CD8-positive, alpha-beta memory T cell (primary cell): ENCODE measurements at regions not wholly inside any gene's neighbourhood (a gene's known extent, or its start where the extent isn't known, plus 50 kb on each side); places are given as distances from the start of the nearest gene placed in this dataset.
A peak's percentile ranks its signal among the peaks of the same experiment; 100 is the strongest.

Experiments
- CTCF ChIA-PET: fragments of 350-600 bp; sonication (Branson Sonifier 250); formaldehyde crosslinking; loops from one replicate; lab custom pipeline; 2021; ENCODE audit warnings: antibody characterized with exemption; lab: Charles Lee
- POLR2A ChIA-PET: fragments of 350-600 bp; sonication (Branson Sonifier 250); formaldehyde crosslinking; loops from one replicate; lab custom pipeline; 2021; ENCODE audit warnings: antibody characterized with exemption; lab: Charles Lee
- DNase-seq, 5 donors: peaks; one replicate each; pipeline versions ENCODE4 v3.0.0 to v3.0.0-alpha.2; 2020 to 2022; ENCODE audit warnings: mixed read lengths in 1 of 5
- H3K27ac ChIP-seq: one replicate; pipeline ENCODE4 v1.7.0; 2013; ENCODE audit warnings: low read depth, mild to moderate bottlenecking, low read length, moderate library complexity
- H3K27me3 ChIP-seq: 2 replicates; pipeline ENCODE4 v1.7.0; 2013; ENCODE audit warnings: low read length, mild to moderate bottlenecking; ENCODE audit not compliant: insufficient read depth, poor library complexity, severe bottlenecking
- H3K36me3 ChIP-seq: 2 replicates; pipeline ENCODE4 v1.7.0; 2013; ENCODE audit warnings: mild to moderate bottlenecking, low read length, moderate library complexity; ENCODE audit not compliant: insufficient read depth
- H3K4me1 ChIP-seq: 2 replicates; pipeline ENCODE4 v1.7.0; 2013; ENCODE audit warnings: mild to moderate bottlenecking, low read length, moderate library complexity; ENCODE audit not compliant: insufficient read depth
- H3K4me3 ChIP-seq: 2 replicates; pipeline ENCODE4 v1.7.0; 2013; ENCODE audit warnings: mild to moderate bottlenecking, low read length
- H3K9me3 ChIP-seq: 2 replicates; pipeline ENCODE4 v1.7.0; 2013; ENCODE audit warnings: mild to moderate bottlenecking, low read length
- H3K27ac Mint-ChIP-seq, 8 donors: one replicate each; pipeline ENCODE4 v1.8.0; 2020 to 2021; ENCODE audit warnings: mixed read lengths in 8 of 8, mild to moderate bottlenecking in 6 of 8, inconsistent platforms in 3 of 8, moderate library complexity in 3 of 8
- H3K27me3 Mint-ChIP-seq, 2 donors: one replicate each; pipeline ENCODE4 v1.8.0; 2020 to 2021; ENCODE audit warnings: mixed read lengths in 2 of 2, mild to moderate bottlenecking in 1 of 2, moderate library complexity in 1 of 2
- H3K36me3 Mint-ChIP-seq, 3 donors: one replicate each; pipeline ENCODE4 v1.8.0; 2020 to 2021; ENCODE audit warnings: mixed read lengths in 3 of 3, inconsistent platforms in 1 of 3, mild to moderate bottlenecking in 1 of 3
- H3K4me1 Mint-ChIP-seq, 3 donors: one replicate each; pipeline ENCODE4 v1.8.0; 2020 to 2021; ENCODE audit warnings: mixed read lengths in 3 of 3, inconsistent platforms in 1 of 3, mild to moderate bottlenecking in 1 of 3
- H3K4me3 Mint-ChIP-seq, 7 donors: one replicate each; pipeline ENCODE4 v1.8.0; 2020 to 2021; ENCODE audit warnings: mixed read lengths in 7 of 7, mild to moderate bottlenecking in 6 of 7, moderate library complexity in 4 of 7, inconsistent platforms in 2 of 7
- H3K9me3 Mint-ChIP-seq, 5 donors: one replicate each; pipeline ENCODE4 v1.8.0; 2020 to 2022; ENCODE audit warnings: mixed read lengths in 5 of 5, mild to moderate bottlenecking in 3 of 5, moderate library complexity in 2 of 5, inconsistent platforms in 1 of 5

DNA sequence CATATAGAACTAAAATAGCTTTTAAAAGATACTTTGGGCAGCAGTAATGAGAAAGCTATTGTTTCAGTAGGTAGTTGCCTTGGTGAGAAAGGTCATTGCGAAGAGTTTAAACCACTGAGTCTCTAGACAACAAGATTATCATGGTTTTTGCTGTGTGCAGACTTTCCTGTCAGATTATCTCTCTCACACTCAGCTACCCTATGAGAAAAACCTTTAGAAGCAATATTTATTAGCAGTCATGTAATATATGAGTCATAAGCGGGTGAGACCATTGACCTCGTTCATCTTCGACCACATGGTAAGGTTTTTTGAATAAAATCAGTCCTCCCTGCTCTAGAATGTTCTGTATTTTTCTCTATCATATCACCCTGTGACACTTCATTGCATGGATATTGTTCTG is 59.9 kb downstream of the GPR65 start:
- no peaks in the 10 kb centered on the region for H3K27me3 ChIP-seq
- H3K27ac ChIP-seq: no peak overlapping the region
- no peak overlapping the region for H3K4me3 ChIP-seq
- H3K4me1 Mint-ChIP-seq: no peaks in the 10 kb centered on the region
- no peaks in the 10 kb centered on the region for H3K4me1 ChIP-seq
- peaks cover 0 to 35% (median 2%) of the 10 kb centered on the region in 3 donors for H3K36me3 Mint-ChIP-seq
- H3K9me3 ChIP-seq: no peaks in the 10 kb centered on the region
- H3K27me3 Mint-ChIP-seq: peaks cover 4 to 12% of the 10 kb centered on the region in 2 donors
- CTCF ChIA-PET: no interaction called here
- no peak overlapping the region for H3K27ac Mint-ChIP-seq
- no peaks in the 10 kb centered on the region for H3K36me3 ChIP-seq
- DNase-seq: no peak
- no peak overlapping the region for H3K4me3 Mint-ChIP-seq
- POLR2A ChIA-PET: no interaction called here
- peaks cover 0 to 7% (median 2%) of the 10 kb centered on the region in 5 donors for H3K9me3 Mint-ChIP-seq

- no peak for DNase-seq
- Mint-ChIP-seq H3K27ac (no peak overlapping the region), H3K9me3 (peaks cover 0 to 20% (median 15%) of the 10 kb centered on the region in 5 donors), H3K4me1 (no peaks in the 10 kb centered on the region), H3K27me3 (peaks cover 1 to 13% of the 10 kb centered on the region in 2 donors), H3K36me3 (peaks cover 0 to 57% (median 6%) of the 10 kb centered on the region in 3 donors), H3K4me3 (no peak overlapping the region)
- ChIA-PET CTCF (no interaction called here), POLR2A (no interaction called here)
- H3K27me3 ChIP-seq: no peaks in the 10 kb centered on the region
- no peak overlapping the region for H3K4me3 ChIP-seq
- H3K9me3 ChIP-seq: no peaks in the 10 kb centered on the region
- no peaks in the 10 kb centered on the region for H3K4me1 ChIP-seq
- H3K36me3 ChIP-seq: no peaks in the 10 kb centered on the region
- H3K27ac ChIP-seq: no peak overlapping the region
These were observed 64.7 kb downstream of the GPR65 start for GRCh38 chr14:88069677-88070076.

GRCh38 chr14:88075269-88075981 is 70.5 kb downstream of the GPR65 start:
- Histone ChIP-seq H3K4me3 (no peak overlapping the region), H3K27me3 (no peaks in the 10 kb centered on the region), H3K36me3 (no peaks in the 10 kb centered on the region), H3K4me1 (no peaks in the 10 kb centered on the region), H3K9me3 (no peaks in the 10 kb centered on the region), H3K27ac (no peak overlapping the region)
- POLR2A ChIA-PET: no interaction called here
- Mint-ChIP-seq H3K36me3 (peaks cover 0 to 20% (median 4%) of the 10 kb centered on the region in 3 donors), H3K27me3 (peaks cover 1 to 3% of the 10 kb centered on the region in 2 donors), H3K9me3 (peaks cover 0 to 13% (median 9%) of the 10 kb centered on the region in 5 donors), H3K4me1 (peaks cover 0 to 1% (median 0%) of the 10 kb centered on the region in 3 donors), H3K4me3 (no peak overlapping the region), H3K27ac (no peak overlapping the region)
- CTCF ChIA-PET: interaction anchor here (0.7 to 1.1 kb wide), 2 partner anchors 60 to 93 kb away, joined by 3 read pairs; no protein-coding TSS in a partner anchor
- no peak for DNase-seq

- H3K36me3 ChIP-seq: no peaks in the 10 kb centered on the region
- ChIA-PET POLR2A (no interaction called here), CTCF (interaction anchor here (1.2 kb wide), 1 partner anchor 90 kb away, joined by 5 read pairs; no protein-coding TSS in a partner anchor)
- H3K9me3 ChIP-seq: no peaks in the 10 kb centered on the region
- no peaks in the 10 kb centered on the region for H3K4me1 ChIP-seq
- no peaks in the 10 kb centered on the region for H3K27me3 ChIP-seq
- H3K36me3 Mint-ChIP-seq: peaks cover 0 to 7% (median 0%) of the 10 kb centered on the region in 3 donors
- H3K27me3 Mint-ChIP-seq: peaks cover 0 to 3% of the 10 kb centered on the region in 2 donors
- peak overlapping the region in 4 of 8 donors; percentile 5 to 64 (median 29) for H3K27ac Mint-ChIP-seq
- peaks cover 0 to 1% (median 0%) of the 10 kb centered on the region in 3 donors for H3K4me1 Mint-ChIP-seq
- peaks cover 0 to 3% (median under 1%) of the 10 kb centered on the region in 5 donors for H3K9me3 Mint-ChIP-seq
- no peak overlapping the region for H3K4me3 ChIP-seq
- no peak overlapping the region for H3K4me3 Mint-ChIP-seq
- no peak for DNase-seq
- H3K27ac ChIP-seq: no peak overlapping the region
These were observed 73.6 kb downstream of the GPR65 start for GRCh38 chr14:88078525-88078924.

GRCh38 chr14:88079624-88080023 is 74.7 kb downstream of the GPR65 start:
- no peaks in the 10 kb centered on the region for H3K9me3 ChIP-seq
- H3K4me1 Mint-ChIP-seq: peaks cover 0 to 1% (median 0%) of the 10 kb centered on the region in 3 donors
- H3K4me3 Mint-ChIP-seq: no peak overlapping the region
- ChIA-PET CTCF (interaction anchor here (1.2 kb wide), 1 partner anchor 89 kb away, joined by 5 read pairs; no protein-coding TSS in a partner anchor), POLR2A (no interaction called here)
- no peak overlapping the region for H3K27ac ChIP-seq
- peaks cover 0 to 2% of the 10 kb centered on the region in 2 donors for H3K27me3 Mint-ChIP-seq
- no peak overlapping the region for H3K4me3 ChIP-seq
- no peak for DNase-seq
- H3K36me3 Mint-ChIP-seq: peaks cover 0 to 3% (median 0%) of the 10 kb centered on the region in 3 donors
- H3K4me1 ChIP-seq: no peaks in the 10 kb centered on the region
- no peaks in the 10 kb centered on the region for H3K9me3 Mint-ChIP-seq
- H3K27ac Mint-ChIP-seq: no peak overlapping the region
- no peaks in the 10 kb centered on the region for H3K36me3 ChIP-seq
- H3K27me3 ChIP-seq: no peaks in the 10 kb centered on the region

- H3K4me3 ChIP-seq: no peak overlapping the region
- peaks cover 0 to 6% (median 1%) of the 10 kb centered on the region in 3 donors for H3K36me3 Mint-ChIP-seq
- no peaks in the 10 kb centered on the region for H3K9me3 Mint-ChIP-seq
These were observed 80.8 kb downstream of the GPR65 start for GRCh38 chr14:88085736-88086135.

DNA sequence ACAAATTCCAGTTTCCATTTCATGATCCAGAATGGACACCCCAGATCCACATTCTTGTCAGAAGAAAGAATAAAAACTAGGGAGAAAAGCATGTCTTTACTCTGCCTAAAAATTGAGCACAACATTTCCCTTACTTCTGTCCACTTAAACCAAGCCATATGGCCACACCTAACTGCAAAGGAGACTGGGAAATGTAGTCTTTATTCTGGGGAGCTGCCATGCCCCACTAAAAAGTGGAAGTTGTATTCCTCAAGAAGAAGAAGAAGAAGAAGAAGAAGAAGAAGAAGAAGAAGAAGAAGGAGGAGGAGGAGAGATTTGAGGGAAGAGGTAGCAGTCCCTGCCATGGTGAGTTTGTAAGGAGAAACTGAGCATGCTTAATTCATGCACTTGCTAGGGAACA is 84.5 kb downstream of the GPR65 start:
- Mint-ChIP-seq H3K4me3 (no peak overlapping the region), H3K4me1 (no peaks in the 10 kb centered on the region), H3K36me3 (peaks cover 0 to 4% (median 3%) of the 10 kb centered on the region in 3 donors), H3K9me3 (no peaks in the 10 kb centered on the region), H3K27me3 (peaks cover 3% of the 10 kb centered on the region in 2 donors), H3K27ac (no peak overlapping the region)
- POLR2A ChIA-PET: no interaction called here
- DNase-seq: no peak
- no peaks in the 10 kb centered on the region for H3K27me3 ChIP-seq
- CTCF ChIA-PET: no interaction called here
- H3K4me1 ChIP-seq: no peaks in the 10 kb centered on the region
- no peaks in the 10 kb centered on the region for H3K36me3 ChIP-seq
- no peaks in the 10 kb centered on the region for H3K9me3 ChIP-seq
- H3K4me3 ChIP-seq: no peak overlapping the region
- H3K27ac ChIP-seq: no peak overlapping the region

More at GRCh38 chr14:88085736-88086135, 80.8 kb downstream of the GPR65 start:
- no peak overlapping the region for H3K4me3 Mint-ChIP-seq
- no peaks in the 10 kb centered on the region for H3K27me3 ChIP-seq
- POLR2A ChIA-PET: no interaction called here
- no peak for DNase-seq
- no peaks in the 10 kb centered on the region for H3K9me3 ChIP-seq
- no peaks in the 10 kb centered on the region for H3K36me3 ChIP-seq
- CTCF ChIA-PET: no interaction called here
- no peaks in the 10 kb centered on the region for H3K4me1 ChIP-seq
- no peak overlapping the region for H3K27ac Mint-ChIP-seq
- peaks cover 3 to 5% of the 10 kb centered on the region in 2 donors for H3K27me3 Mint-ChIP-seq
- H3K27ac ChIP-seq: no peak overlapping the region
- H3K4me1 Mint-ChIP-seq: no peaks in the 10 kb centered on the region

GRCh38 chr14:88092529-88092928 is 87.6 kb downstream of the GPR65 start:
- H3K4me1 Mint-ChIP-seq: no peaks in the 10 kb centered on the region
- H3K36me3 Mint-ChIP-seq: peaks cover 0 to 6% (median under 1%) of the 10 kb centered on the region in 3 donors
- no peak for DNase-seq
- no peak overlapping the region for H3K4me3 Mint-ChIP-seq
- no peaks in the 10 kb centered on the region for H3K9me3 ChIP-seq
- H3K4me1 ChIP-seq: no peaks in the 10 kb centered on the region
- ChIA-PET POLR2A (no interaction called here), CTCF (no interaction called here)
- no peaks in the 10 kb centered on the region for H3K36me3 ChIP-seq
- peak overlapping the region in 1 of 8 donors; percentile 12 for H3K27ac Mint-ChIP-seq
- no peak overlapping the region for H3K4me3 ChIP-seq
- H3K9me3 Mint-ChIP-seq: no peaks in the 10 kb centered on the region
- peaks cover 0 to 1% of the 10 kb centered on the region in 2 donors for H3K27me3 Mint-ChIP-seq
- no peaks in the 10 kb centered on the region for H3K27me3 ChIP-seq
- H3K27ac ChIP-seq: no peak overlapping the region
